Mucosa of descending colon (tissue), 3 donors: ENCODE measurements at regions not wholly inside any gene's neighbourhood (a gene's known extent, or its start where the extent isn't known, plus 50 kb on each side); places are given as distances from the start of the nearest gene placed in this dataset.
"Not testable (repeated sequence)": the region's sequence is repeated elsewhere in the genome, so short reads cannot be mapped to it uniquely, and the experiment has no call there.

Experiments used
- ATAC-seq: fragments of 200-7000 bp; cut with Tn5 transposase; one replicate; pipeline ENCODE4 v1.9.1; 2020; ENCODE audit warnings: mild to moderate bottlenecking, moderate library complexity
- DNase-seq, 3 donors: peaks; one replicate each; pipeline ENCODE4 v3.0.0-alpha.2; 2020
- H3K36me3 ChIP-seq: fragments of 200-600 bp; one replicate; pipeline ENCODE4 v1.8.0; 2021; ENCODE audit warnings: low read depth, mild to moderate bottlenecking
- H3K4me1 ChIP-seq: fragments of 200-600 bp; one replicate; pipeline ENCODE4 v1.8.0; 2021; ENCODE audit warnings: low read depth, mild to moderate bottlenecking
- H3K4me3 ChIP-seq: fragments of 200-600 bp; one replicate; pipeline ENCODE4 v1.8.0; 2021; ENCODE audit warnings: mild to moderate bottlenecking
- H3K9me3 ChIP-seq: fragments of 200-600 bp; one replicate; pipeline ENCODE4 v1.8.0; 2021; ENCODE audit warnings: mild to moderate bottlenecking
- CTCF ChIP-seq: fragments of 200-600 bp; IDR thresholded peaks from one replicate; pipeline ENCODE4 v1.8.0; 2022; ENCODE audit warnings: antibody characterized with exemption, mild to moderate bottlenecking
- intact Hi-C, 2 donors: fragments of 100-400 bp; cut with DNase I in 1 of 2; cut with micrococcal nuclease in 1 of 2; formaldehyde crosslinking; loops; one replicate each; pipeline versions ENCODE4 v1.11.0 to v1.11.1; 2022; cut with DNase I, micrococcal nuclease
- donor health status: DM: no; HTN: no; CAD: no; lungs with moderate emphysema.
- donor health status: DM: no; HTN: no; CAD: no.
- donor health status: DM: no; HTN: yes; CAD: no.

GRCh38 chr21:31418377-31419001 is 74.4 kb upstream of the TIAM1 start:
- Histone ChIP-seq H3K4me1 (no peaks in the 10 kb centered on the region), H3K4me3 (no peak overlapping the region), H3K36me3 (no peaks in the 10 kb centered on the region), H3K9me3 (no peaks in the 10 kb centered on the region)
- DNase-seq (no peak), ATAC-seq (no peak)
- TF ChIP-seq CTCF = no peak
- intact Hi-C loops = no loop called here

GRCh38 chr21:31417214-31417613 is 73.2 kb upstream of the TIAM1 start:
- intact Hi-C loops, H3K36me3 ChIP-seq, DNase-seq, ATAC-seq, H3K4me1 ChIP-seq, H3K4me3 ChIP-seq, H3K9me3 ChIP-seq: not testable (repeated sequence)

GRCh38 chr21:31416465-31416864 is 72.4 kb upstream of the TIAM1 start:
- ATAC-seq = no peak
- Histone ChIP-seq H3K4me1 (no peaks in the 10 kb centered on the region), H3K4me3 (no peak overlapping the region), H3K36me3 (no peaks in the 10 kb centered on the region), H3K9me3 (no peaks in the 10 kb centered on the region)
- intact Hi-C loops = no loop called here
- no peak for TF ChIP-seq CTCF
- no peak for DNase-seq

- ATAC-seq (no peak), DNase-seq (no peak)
- Histone ChIP-seq H3K4me1 (no peaks in the 10 kb centered on the region), H3K9me3 (no peaks in the 10 kb centered on the region), H3K4me3 (no peak overlapping the region), H3K36me3 (no peaks in the 10 kb centered on the region)
- intact Hi-C loops = no loop called here
- no peak for TF ChIP-seq CTCF
These were observed 70.4 kb upstream of the TIAM1 start for GRCh38 chr21:31414263-31415000.

- H3K4me3 ChIP-seq = no peak overlapping the region
- no peak for TF ChIP-seq CTCF
- no peaks in the 10 kb centered on the region for H3K4me1 ChIP-seq
- no peak for DNase-seq
- no peak for ATAC-seq
- no peaks in the 10 kb centered on the region for H3K9me3 ChIP-seq
- intact Hi-C loops = no loop called here
- H3K36me3 ChIP-seq = no peaks in the 10 kb centered on the region
These were observed 69.6 kb upstream of the TIAM1 start for GRCh38 chr21:31413698-31414097.

- Histone ChIP-seq H3K4me1 (no peaks in the 10 kb centered on the region), H3K9me3 (no peaks in the 10 kb centered on the region), H3K4me3 (no peak overlapping the region), H3K36me3 (no peaks in the 10 kb centered on the region)
- ATAC-seq (no peak), DNase-seq (no peak)
- intact Hi-C loops = no loop called here
- no peak for TF ChIP-seq CTCF
These were observed 66.6 kb upstream of the TIAM1 start for GRCh38 chr21:31410499-31411131.
